Gastroesophageal sphincter (tissue), 4 donors: ENCODE measurements at regions not wholly inside any gene's neighbourhood (a gene's known extent, or its start where the extent isn't known, plus 50 kb on each side); places are given as distances from the start of the nearest gene placed in this dataset.

Experiments used
- ATAC-seq: fragments of 150-250 bp; one replicate; pipeline ENCODE4 v1.9.1; 2016; ENCODE audit warnings: mild to moderate bottlenecking, moderate library complexity
- H3K27ac ChIP-seq, 4 donors: fragments of 200-600 bp; sonication (generic) in 3 of 4; 1 replicate in 3 of 4; 2 replicates in 1 of 4; pipeline ENCODE4 v1.5.1; 2016 to 2019
- H3K27me3 ChIP-seq: fragments of 200-600 bp; sonication (generic); one replicate; pipeline ENCODE4 v1.5.1; 2019
- H3K36me3 ChIP-seq, 2 donors: fragments of 200-600 bp; sonication (generic); one replicate each; pipeline ENCODE4 v1.5.1; 2019; ENCODE audit warnings: control low read depth in 1 of 2
- H3K4me1 ChIP-seq, 3 donors: fragments of 200-600 bp; sonication (generic); 1 replicate in 2 of 3; 2 replicates in 1 of 3; pipeline ENCODE4 v1.5.1; 2016 to 2019; ENCODE audit warnings: control low read depth in 2 of 3
- H3K4me3 ChIP-seq, 2 donors: fragments of 200-600 bp; sonication (generic); one replicate each; pipeline ENCODE4 v1.5.1; 2019; ENCODE audit warnings: mild to moderate bottlenecking in 1 of 2, moderate library complexity in 1 of 2
- H3K9me3 ChIP-seq, 3 donors: fragments of 200-600 bp; sonication (generic); one replicate each; pipeline ENCODE4 v1.5.1; 2017 to 2019; ENCODE audit warnings: control low read depth in 2 of 3
- CTCF ChIP-seq, 4 experiments: fragments of 200-600 bp in 2 of 4; fragments of 450-650 bp in 2 of 4; sonication (generic) in 1 of 4; IDR thresholded peaks; one replicate each; pipeline ENCODE4 v1.5.1; 2017 to 2019; ENCODE audit warnings: antibody characterized with exemption in 4 of 4, mild to moderate bottlenecking in 2 of 4, moderate library complexity in 2 of 4
- EP300 ChIP-seq: sonication (generic); formaldehyde crosslinking; IDR thresholded peaks from one replicate; pipeline ENCODE4 v1.6.1; 2017; ENCODE audit warnings: antibody characterized with exemption, mild to moderate bottlenecking
- POLR2A ChIP-seq, 2 donors: fragments of 450-650 bp; IDR thresholded peaks; one replicate each; pipeline ENCODE4 v1.6.1; 2017; ENCODE audit warnings: antibody characterized with exemption in 2 of 2, mild to moderate bottlenecking in 2 of 2, moderate library complexity in 1 of 2
- POLR2AphosphoS5 ChIP-seq: sonication (generic); formaldehyde crosslinking; IDR thresholded peaks from one replicate; pipeline ENCODE4 v1.6.1; 2017; ENCODE audit warnings: antibody characterized with exemption
- WGBS, 2 donors: methylation state at CpG; one replicate each; pipeline ENCODE4 v1.1.5; 2018; ENCODE audit warnings: low coverage in 1 of 2; 5-methylcytosine and 5-hydroxymethylcytosine counted together

GRCh38 chr2:160906878-160907277, 253.3 kb upstream of the TANK start:
- ATAC-seq = no peak
- Histone ChIP-seq H3K27ac (no peak overlapping the region), H3K36me3 (no peaks in the 10 kb centered on the region), H3K4me1 (peaks cover 19 to 51% (median 27%) of the 10 kb centered on the region in 3 donors), H3K4me3 (no peak overlapping the region), H3K9me3 (no peaks in the 10 kb centered on the region), H3K27me3 (no peaks in the 10 kb centered on the region)
- WGBS, 2 donors = 87% methylated on average over 1 of the region's 1 CpG; no CpG with 5 or more reads in 1 of the 2 donors
- TF ChIP-seq POLR2AphosphoS5 (no peak), CTCF (IDR thresholded peaks at IDR 0.05) (no peak), EP300 (no peak), POLR2A (IDR thresholded peaks at IDR 0.05) (no peak)

GRCh38 chr2:160907738-160908137, 252.5 kb upstream of the TANK start:
- Histone ChIP-seq H3K36me3 (no peaks in the 10 kb centered on the region), H3K27me3 (no peaks in the 10 kb centered on the region), H3K9me3 (no peaks in the 10 kb centered on the region), H3K4me3 (no peak overlapping the region), H3K4me1 (peaks cover 19 to 50% (median 33%) of the 10 kb centered on the region in 3 donors), H3K27ac (no peak overlapping the region)
- 75 to 86% methylated on average over 1 of the region's 1 CpG for WGBS, 2 donors
- no peak for ATAC-seq
- TF ChIP-seq POLR2AphosphoS5 (no peak), POLR2A (IDR thresholded peaks at IDR 0.05) (no peak), EP300 (no peak), CTCF (IDR thresholded peaks at IDR 0.05) (no peak)

- H3K4me1 ChIP-seq = peaks cover 19 to 50% (median 33%) of the 10 kb centered on the region in 3 donors
Measured at GRCh38 chr2:160908157-160908556, 252.1 kb upstream of the TANK start.

GRCh38 chr2:160909781-160910242, 250.4 kb upstream of the TANK start:
- H3K4me1 ChIP-seq = peaks cover 19 to 44% (median 33%) of the 10 kb centered on the region in 3 donors
- WGBS, 2 donors = 28 to 37% methylated on average over 3 of the region's 3 CpGs
- peak overlapping the region; percentile 70 to 83 (median 74) for H3K27ac ChIP-seq
- H3K36me3 ChIP-seq = no peaks in the 10 kb centered on the region
- peak; percentile 9 for ATAC-seq
- TF ChIP-seq CTCF (IDR thresholded peaks at IDR 0.05) = no peak
- peak; percentile 92 for TF ChIP-seq POLR2AphosphoS5
- H3K4me3 ChIP-seq = no peak overlapping the region
- no peaks in the 10 kb centered on the region for H3K27me3 ChIP-seq
- no peaks in the 10 kb centered on the region for H3K9me3 ChIP-seq

More at GRCh38 chr2:160908157-160908556, 252.1 kb upstream of the TANK start:
- no peak overlapping the region for H3K4me3 ChIP-seq
- WGBS, 2 donors = 50 to 73% methylated on average over 1 of the region's 1 CpG
- H3K27me3 ChIP-seq = no peaks in the 10 kb centered on the region
- H3K27ac ChIP-seq = no peak overlapping the region
- TF ChIP-seq EP300 = no peak
- TF ChIP-seq CTCF (IDR thresholded peaks at IDR 0.05) = no peak
- TF ChIP-seq POLR2A (IDR thresholded peaks at IDR 0.05) = no peak
- TF ChIP-seq POLR2AphosphoS5 = no peak
- H3K36me3 ChIP-seq = no peaks in the 10 kb centered on the region
- H3K9me3 ChIP-seq = no peaks in the 10 kb centered on the region
- ATAC-seq = no peak

GRCh38 chr2:160910681-160911080, 249.5 kb upstream of the TANK start:
- no peaks in the 10 kb centered on the region for H3K36me3 ChIP-seq
- no peak overlapping the region for H3K4me3 ChIP-seq
- H3K9me3 ChIP-seq = no peaks in the 10 kb centered on the region
- WGBS, 2 donors = 6 to 7% methylated on average over 2 of the region's 2 CpGs
- peak overlapping the region; percentile 57 to 83 (median 71) for H3K27ac ChIP-seq
- ATAC-seq = peak; percentile 60
- peaks cover 19 to 44% (median 33%) of the 10 kb centered on the region in 3 donors for H3K4me1 ChIP-seq
- TF ChIP-seq CTCF (IDR thresholded peaks at IDR 0.05) (no peak), EP300 (no peak), POLR2AphosphoS5 (peak; percentile 54), POLR2A (IDR thresholded peaks at IDR 0.05) (no peak)
- H3K27me3 ChIP-seq = no peaks in the 10 kb centered on the region
